Neural cell (in vitro differentiated cells): ENCODE measurements at regions not wholly inside any gene's neighbourhood (a gene's known extent, or its start where the extent isn't known, plus 50 kb on each side); places are given as distances from the start of the nearest gene placed in this dataset.

Experiments
- H2AFZ ChIP-seq: fragments of 200-600, 300-800 bp; sonication (generic), shearing (Covaris generic); 2 replicates; pipeline ENCODE4 v1.6.0; 2014; ENCODE audit warnings: low read depth, mild to moderate bottlenecking, antibody characterized with exemption, low read length, moderate library complexity
- H3F3A ChIP-seq: fragments of 200-600 bp; shearing (Covaris generic); 2 replicates; pipeline ENCODE4 v1.6.1; 2016; ENCODE audit warnings: mild to moderate bottlenecking, moderate library complexity, mixed read lengths, antibody characterized with exemption, low read length; ENCODE audit not compliant: insufficient read depth, poor library complexity, severe bottlenecking
- H3K27ac ChIP-seq: fragments of 200-600, 300-800 bp; sonication (generic), shearing (Covaris generic); 2 replicates; pipeline ENCODE4 v1.5.1; 2014; ENCODE audit warnings: mild to moderate bottlenecking, low read length, moderate library complexity
- H3K27me3 ChIP-seq: fragments of 300-800, 200-600 bp; sonication (generic), shearing (Covaris generic); 2 replicates; pipeline ENCODE4 v1.6.0; 2014; ENCODE audit warnings: mild to moderate bottlenecking, low read depth, low read length, moderate library complexity; ENCODE audit not compliant: insufficient read depth
- H3K36me3 ChIP-seq: fragments of 300-800, 200-600 bp; sonication (generic), shearing (Covaris generic); 2 replicates; pipeline ENCODE4 v1.5.1; 2014; ENCODE audit warnings: mild to moderate bottlenecking, antibody characterized with exemption, low read length, moderate library complexity; ENCODE audit not compliant: insufficient read depth
- H3K4me2 ChIP-seq: fragments of 300-800, 200-600 bp; sonication (generic), shearing (Covaris generic); 2 replicates; pipeline ENCODE4 v1.6.0; 2014; ENCODE audit warnings: mild to moderate bottlenecking, low read length
- H3K4me3 ChIP-seq: fragments of 300-800, 200-600 bp; sonication (generic), shearing (Covaris generic); 2 replicates; pipeline ENCODE4 v1.5.1; 2014; ENCODE audit warnings: mild to moderate bottlenecking, low read length, moderate library complexity
- H3K79me2 ChIP-seq: fragments of 200-600 bp; shearing (Covaris generic); replicated peaks from 2 replicates; pipeline ENCODE4 v1.6.0; 2014; ENCODE audit warnings: mild to moderate bottlenecking, low read length, moderate library complexity; ENCODE audit not compliant: insufficient read depth
- H3K9ac ChIP-seq: fragments of 300-800, 200-600 bp; sonication (generic), shearing (Covaris generic); 2 replicates; pipeline ENCODE4 v1.6.1; 2016; ENCODE audit warnings: mild to moderate bottlenecking, low read length, mixed read lengths
- H3K9me2 ChIP-seq: fragments of 200-600 bp; shearing (Covaris generic); 2 replicates; pipeline ENCODE4 v1.6.1; 2016; ENCODE audit warnings: mild to moderate bottlenecking, low read length, mixed read lengths; ENCODE audit not compliant: insufficient read depth
- H3K9me3 ChIP-seq: fragments of 200-600, 300-800 bp; sonication (generic), shearing (Covaris generic); 2 replicates; pipeline ENCODE4 v1.6.1; 2016; ENCODE audit warnings: mild to moderate bottlenecking, mixed run types, low read length, moderate library complexity, mixed read lengths
- H4K20me1 ChIP-seq: fragments of 200-600 bp; shearing (Covaris generic); 2 replicates; pipeline ENCODE4 v1.6.1; 2016; ENCODE audit warnings: mild to moderate bottlenecking, mixed run types; ENCODE audit not compliant: insufficient read depth
- EP300 ChIP-seq: fragments of 450-650 bp; conservative IDR thresholded peaks from 2 replicates; pipeline ENCODE4 v1.6.1; 2014; ENCODE audit warnings: antibody characterized with exemption, mild to moderate bottlenecking, moderate library complexity; ENCODE audit not compliant: poor library complexity, severe bottlenecking
- EZH2 ChIP-seq: fragments of 200-600, 300-800 bp; shearing (Covaris generic), sonication (generic); IDR thresholded peaks from 2 replicates; pipeline ENCODE4 v1.6.1; 2014; ENCODE audit warnings: antibody characterized with exemption, low read length, borderline replicate concordance, mild to moderate bottlenecking; ENCODE audit not compliant: insufficient read depth, poor library complexity, severe bottlenecking
- MXI1 ChIP-seq: fragments of 450-650 bp; conservative IDR thresholded peaks from 2 replicates; pipeline ENCODE4 v1.6.1; 2014; ENCODE audit warnings: antibody characterized with exemption, mild to moderate bottlenecking; ENCODE audit not compliant: poor library complexity, severe bottlenecking
- POLR2AphosphoS5 ChIP-seq: IDR thresholded peaks from 2 replicates; pipeline ENCODE4 v1.6.1; 2012
- RAD21 ChIP-seq: fragments of 450-650 bp; conservative IDR thresholded peaks from 2 replicates; pipeline ENCODE4 v1.6.1; 2014; ENCODE audit warnings: antibody characterized with exemption, mild to moderate bottlenecking, moderate library complexity
- SMC3 ChIP-seq: fragments of 450-650 bp; conservative IDR thresholded peaks from 2 replicates; pipeline ENCODE4 v1.6.1; 2014; ENCODE audit warnings: antibody characterized with exemption, mild to moderate bottlenecking, moderate library complexity; ENCODE audit not compliant: poor library complexity
- TAF1 ChIP-seq: IDR thresholded peaks from 2 replicates; pipeline ENCODE4 v1.6.1; 2012; ENCODE audit warnings: low read depth
- TF ChIP-seq, protein P1 (sequence below): IDR thresholded peaks from 2 replicates; pipeline ENCODE4 v1.6.1; 2012; ENCODE audit warnings: borderline replicate concordance
- TF ChIP-seq, protein P2 (sequence below): fragments of 450-650 bp; IDR thresholded peaks from 2 replicates; pipeline ENCODE4 v1.5.1; 2014; ENCODE audit warnings: antibody characterized with exemption, mild to moderate bottlenecking, moderate library complexity; ENCODE audit not compliant: poor library complexity, severe bottlenecking

DNA sequence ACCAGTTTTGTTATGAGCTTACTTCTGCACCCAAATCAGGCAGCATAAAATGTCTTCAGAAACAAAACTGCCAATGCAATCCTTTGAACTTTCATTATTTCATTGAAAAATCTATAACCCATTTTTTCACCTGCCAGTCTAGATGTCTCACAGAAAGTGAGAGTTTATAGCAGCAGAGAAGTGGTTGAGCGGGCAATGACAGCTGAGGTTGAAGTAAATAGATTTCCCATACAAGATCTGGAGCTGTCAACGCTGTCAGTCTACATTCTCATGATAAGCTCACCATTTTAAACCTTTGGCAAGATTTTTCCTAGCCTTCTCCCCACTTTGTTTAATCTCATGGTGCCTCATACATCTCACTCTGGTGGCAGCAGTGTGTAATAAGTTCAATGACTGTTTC is 1144.9 kb upstream of the PCDH9 start:
- Histone ChIP-seq H3K27ac (no peak overlapping the region), H3K27me3 (no peaks in the 10 kb centered on the region), H3K79me2 (no peaks in the 10 kb centered on the region), H3K9me2 (no peaks in the 10 kb centered on the region), H3K36me3 (no peaks in the 10 kb centered on the region), H3F3A (no peaks in the 10 kb centered on the region), H3K4me3 (no peak overlapping the region), H3K4me2 (no peak overlapping the region), H4K20me1 (no peaks in the 10 kb centered on the region), H3K9ac (no peak overlapping the region), H3K9me3 (no peaks in the 10 kb centered on the region), H2AFZ (no peak overlapping the region)
- TF ChIP-seq SMC3 (peak; percentile 30), EZH2 (no peak), POLR2AphosphoS5 (peak; percentile 55), TAF1 (no peak), EP300 (peak; percentile 93), RAD21 (peak; percentile 21)
- TF ChIP-seq, protein P1, sequence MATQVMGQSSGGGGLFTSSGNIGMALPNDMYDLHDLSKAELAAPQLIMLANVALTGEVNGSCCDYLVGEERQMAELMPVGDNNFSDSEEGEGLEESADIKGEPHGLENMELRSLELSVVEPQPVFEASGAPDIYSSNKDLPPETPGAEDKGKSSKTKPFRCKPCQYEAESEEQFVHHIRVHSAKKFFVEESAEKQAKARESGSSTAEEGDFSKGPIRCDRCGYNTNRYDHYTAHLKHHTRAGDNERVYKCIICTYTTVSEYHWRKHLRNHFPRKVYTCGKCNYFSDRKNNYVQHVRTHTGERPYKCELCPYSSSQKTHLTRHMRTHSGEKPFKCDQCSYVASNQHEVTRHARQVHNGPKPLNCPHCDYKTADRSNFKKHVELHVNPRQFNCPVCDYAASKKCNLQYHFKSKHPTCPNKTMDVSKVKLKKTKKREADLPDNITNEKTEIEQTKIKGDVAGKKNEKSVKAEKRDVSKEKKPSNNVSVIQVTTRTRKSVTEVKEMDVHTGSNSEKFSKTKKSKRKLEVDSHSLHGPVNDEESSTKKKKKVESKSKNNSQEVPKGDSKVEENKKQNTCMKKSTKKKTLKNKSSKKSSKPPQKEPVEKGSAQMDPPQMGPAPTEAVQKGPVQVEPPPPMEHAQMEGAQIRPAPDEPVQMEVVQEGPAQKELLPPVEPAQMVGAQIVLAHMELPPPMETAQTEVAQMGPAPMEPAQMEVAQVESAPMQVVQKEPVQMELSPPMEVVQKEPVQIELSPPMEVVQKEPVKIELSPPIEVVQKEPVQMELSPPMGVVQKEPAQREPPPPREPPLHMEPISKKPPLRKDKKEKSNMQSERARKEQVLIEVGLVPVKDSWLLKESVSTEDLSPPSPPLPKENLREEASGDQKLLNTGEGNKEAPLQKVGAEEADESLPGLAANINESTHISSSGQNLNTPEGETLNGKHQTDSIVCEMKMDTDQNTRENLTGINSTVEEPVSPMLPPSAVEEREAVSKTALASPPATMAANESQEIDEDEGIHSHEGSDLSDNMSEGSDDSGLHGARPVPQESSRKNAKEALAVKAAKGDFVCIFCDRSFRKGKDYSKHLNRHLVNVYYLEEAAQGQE, result peak; percentile 22
- TF ChIP-seq, protein P2, sequence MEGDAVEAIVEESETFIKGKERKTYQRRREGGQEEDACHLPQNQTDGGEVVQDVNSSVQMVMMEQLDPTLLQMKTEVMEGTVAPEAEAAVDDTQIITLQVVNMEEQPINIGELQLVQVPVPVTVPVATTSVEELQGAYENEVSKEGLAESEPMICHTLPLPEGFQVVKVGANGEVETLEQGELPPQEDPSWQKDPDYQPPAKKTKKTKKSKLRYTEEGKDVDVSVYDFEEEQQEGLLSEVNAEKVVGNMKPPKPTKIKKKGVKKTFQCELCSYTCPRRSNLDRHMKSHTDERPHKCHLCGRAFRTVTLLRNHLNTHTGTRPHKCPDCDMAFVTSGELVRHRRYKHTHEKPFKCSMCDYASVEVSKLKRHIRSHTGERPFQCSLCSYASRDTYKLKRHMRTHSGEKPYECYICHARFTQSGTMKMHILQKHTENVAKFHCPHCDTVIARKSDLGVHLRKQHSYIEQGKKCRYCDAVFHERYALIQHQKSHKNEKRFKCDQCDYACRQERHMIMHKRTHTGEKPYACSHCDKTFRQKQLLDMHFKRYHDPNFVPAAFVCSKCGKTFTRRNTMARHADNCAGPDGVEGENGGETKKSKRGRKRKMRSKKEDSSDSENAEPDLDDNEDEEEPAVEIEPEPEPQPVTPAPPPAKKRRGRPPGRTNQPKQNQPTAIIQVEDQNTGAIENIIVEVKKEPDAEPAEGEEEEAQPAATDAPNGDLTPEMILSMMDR, result peak; percentile 35

DNA sequence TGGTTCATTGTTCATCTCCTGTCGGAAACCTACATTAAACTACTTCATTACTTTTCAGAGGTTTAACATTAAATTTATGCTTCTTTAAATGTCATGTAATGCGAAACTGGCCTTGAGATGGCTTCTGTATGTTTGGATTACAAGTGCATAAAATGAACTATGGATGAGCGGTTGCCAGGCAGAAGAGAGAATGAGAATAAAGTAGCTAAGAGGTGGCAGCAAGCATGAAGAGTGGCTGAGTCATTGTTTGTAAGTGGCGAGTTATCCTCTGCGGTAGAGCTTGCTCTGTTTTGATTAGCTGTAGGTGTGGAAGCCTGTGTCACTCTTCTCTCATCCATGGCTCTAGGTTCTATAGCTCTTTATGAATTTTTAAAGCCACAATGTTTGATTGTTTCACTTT is 1139.6 kb upstream of the PCDH9 start:
- no peak overlapping the region for H2AFZ ChIP-seq
- no peaks in the 10 kb centered on the region for H3K9me2 ChIP-seq
- H3K9me3 ChIP-seq, result no peaks in the 10 kb centered on the region
- no peak overlapping the region for H3K4me2 ChIP-seq
- H3K27ac ChIP-seq, result no peak overlapping the region
- H3K79me2 ChIP-seq, result no peaks in the 10 kb centered on the region
- no peak overlapping the region for H3K4me3 ChIP-seq
- no peak overlapping the region for H3K9ac ChIP-seq
- no peaks in the 10 kb centered on the region for H3K27me3 ChIP-seq
- H3F3A ChIP-seq, result no peaks in the 10 kb centered on the region
- no peaks in the 10 kb centered on the region for H4K20me1 ChIP-seq
- H3K36me3 ChIP-seq, result no peaks in the 10 kb centered on the region
- TF ChIP-seq, protein P1, result no peak
- TF ChIP-seq SMC3, result no peak
- TF ChIP-seq TAF1, result no peak
- no peak for TF ChIP-seq RAD21
- no peak for TF ChIP-seq MXI1
- TF ChIP-seq EZH2, result no peak
- no peak for TF ChIP-seq POLR2AphosphoS5
- TF ChIP-seq, protein P2, result no peak
- no peak for TF ChIP-seq EP300
